GM12878 (cell line): ENCODE measurements at regions not wholly inside any gene's neighbourhood (a gene's known extent, or its start where the extent isn't known, plus 50 kb on each side); places are given as distances from the start of the nearest gene placed in this dataset.

Experiments
- CTCF ChIP-seq, 3 experiments: IDR thresholded peaks in 2 of 3; conservative IDR thresholded peaks in 1 of 3; 2 replicates each; pipeline ENCODE4 v1.5.1; 2011; ENCODE audit warnings: low read depth in 3 of 3, low read length in 3 of 3, mild to moderate bottlenecking in 3 of 3, control low read depth in 2 of 3, moderate library complexity in 2 of 3, inconsistent platforms in 1 of 3, mixed read lengths in 1 of 3; ENCODE audit not compliant: control insufficient read depth in 2 of 3, insufficient read depth in 1 of 3; ENCODE audit errors: extremely low read depth in 1 of 3
- SUZ12 ChIP-seq: fragments of 200-600 bp; sonication (generic); IDR thresholded peaks from one replicate; pipeline ENCODE4 v1.6.1; 2018; ENCODE audit warnings: antibody characterized with exemption, mild to moderate bottlenecking; ENCODE audit not compliant: unreplicated experiment

DNA sequence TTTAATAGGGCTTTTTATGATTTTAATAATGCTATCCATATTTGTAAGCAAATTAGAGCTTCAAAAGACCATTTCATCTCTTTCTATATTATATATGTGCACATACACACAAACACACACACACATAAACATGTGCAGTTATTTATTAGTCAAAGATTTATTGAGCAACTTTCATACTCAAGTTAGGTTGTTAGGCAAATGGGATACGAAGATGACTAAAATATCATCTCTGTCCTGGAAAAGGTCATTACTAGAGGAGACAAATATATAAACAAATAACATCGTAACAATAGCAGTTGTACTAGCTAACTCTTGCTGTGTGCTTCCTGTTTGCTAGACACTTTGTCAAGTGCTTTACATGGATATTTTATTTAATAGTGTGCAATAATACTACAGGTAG is 307.9 kb downstream of the SNX13 start:
- TF ChIP-seq CTCF (IDR thresholded peaks at IDR 0.05 in 2 of 3, conservative IDR thresholded peaks at IDR 0.05 in 1 of 3; ENCODE audit: control insufficient read depth in 2 of 3, extremely low read depth in 1 of 3, insufficient read depth in 1 of 3, low read depth in 3 of 3, low read length in 3 of 3), result no peak
- no peak for TF ChIP-seq SUZ12
